Keratinocyte (primary cell): ENCODE measurements at regions not wholly inside any gene's neighbourhood (a gene's known extent, or its start where the extent isn't known, plus 50 kb on each side); places are given as distances from the start of the nearest gene placed in this dataset.

Experiments used
- DNase-seq: peaks from one replicate; pipeline ENCODE4 v3.0.0-alpha.2; 2011; ENCODE audit warnings: low read depth, missing footprints, low spot score
- FAIRE-seq: peaks from 2 replicates; lab custom pipeline; 2011; peaks lifted over from hg19 to GRCh38; lab: Jason Lieb, UNC
- H2AFZ ChIP-seq: 2 replicates; pipeline ENCODE4 v1.6.0; 2012; ENCODE audit warnings: low read length, control low read depth, inconsistent platforms; ENCODE audit not compliant: control insufficient read depth
- H3K27ac ChIP-seq: 2 replicates; pipeline ENCODE4 v1.5.1; 2011; ENCODE audit warnings: low read length; ENCODE audit not compliant: control insufficient read depth, insufficient read depth
- H3K27me3 ChIP-seq: 3 replicates; pipeline ENCODE4 v1.6.0; 2011; ENCODE audit warnings: low read length; ENCODE audit not compliant: control insufficient read depth, insufficient read depth; ENCODE audit errors: extremely low read depth
- H3K36me3 ChIP-seq, 2 experiments: 2 replicates in 1 of 2; 3 replicates in 1 of 2; pipeline ENCODE4 v1.5.1; 2011; ENCODE audit warnings: low read length in 2 of 2, mild to moderate bottlenecking in 1 of 2; ENCODE audit not compliant: control insufficient read depth in 2 of 2, insufficient read depth in 2 of 2; ENCODE audit errors: extremely low read depth in 1 of 2
- H3K4me1 ChIP-seq: 3 replicates; pipeline ENCODE4 v1.5.1; 2011; ENCODE audit warnings: low read length; ENCODE audit not compliant: control insufficient read depth, insufficient read depth; ENCODE audit errors: extremely low read depth
- H3K4me2 ChIP-seq: 3 replicates; pipeline ENCODE4 v1.6.0; 2011; ENCODE audit warnings: low read depth, low read length; ENCODE audit not compliant: control insufficient read depth, insufficient read depth; ENCODE audit errors: extremely low read depth
- H3K4me3 ChIP-seq, 3 experiments: fragments of 200-600 bp in 1 of 3; sonication (generic) in 1 of 3; 2 replicates in 2 of 3; 3 replicates in 1 of 3; pipeline ENCODE4 v1.5.1; 2011 to 2016; ENCODE audit warnings: low read length in 3 of 3, mild to moderate bottlenecking in 3 of 3, control low read depth in 2 of 3, inconsistent platforms in 1 of 3, low read depth in 1 of 3, mixed read lengths in 1 of 3, mixed run types in 1 of 3, moderate library complexity in 1 of 3; ENCODE audit not compliant: control insufficient read depth in 2 of 3, insufficient read depth in 2 of 3; ENCODE audit errors: extremely low read depth in 1 of 3
- H3K79me2 ChIP-seq: 2 replicates; pipeline ENCODE4 v1.6.0; 2012; ENCODE audit warnings: low read length; ENCODE audit not compliant: control insufficient read depth, insufficient read depth
- H3K9ac ChIP-seq: 3 replicates; pipeline ENCODE4 v1.6.0; 2011; ENCODE audit warnings: low read length; ENCODE audit not compliant: control insufficient read depth, insufficient read depth; ENCODE audit errors: extremely low read depth
- H3K9me1 ChIP-seq: 3 replicates; pipeline ENCODE4 v1.6.0; 2011; ENCODE audit warnings: low read length; ENCODE audit not compliant: control insufficient read depth, insufficient read depth; ENCODE audit errors: extremely low read depth
- H3K9me3 ChIP-seq: 2 replicates; pipeline ENCODE4 v1.5.1; 2012; ENCODE audit warnings: low read depth, low read length; ENCODE audit not compliant: control insufficient read depth
- H4K20me1 ChIP-seq: 3 replicates; pipeline ENCODE4 v1.6.0; 2011; ENCODE audit warnings: low read length; ENCODE audit not compliant: control insufficient read depth, insufficient read depth; ENCODE audit errors: extremely low read depth
- EZH2 ChIP-seq: IDR thresholded peaks from one replicate; pipeline ENCODE4 v1.6.1; 2012; ENCODE audit warnings: inconsistent platforms, mild to moderate bottlenecking, low read length, moderate library complexity
- dilution Hi-C: fragments of 300-500 bp; cut with MboI; formaldehyde crosslinking; loops from one replicate; pipeline ENCODE4 v1.7.0; 2020; ENCODE audit warnings: low sequenced_read_pairs; ENCODE audit not compliant: extremely low pct_ligation_motif_present
- TF ChIP-seq, protein P1 (sequence below), 3 experiments: IDR thresholded peaks in 1 of 3; conservative IDR thresholded peaks in 1 of 3; optimal IDR thresholded peaks in 1 of 3; 2 replicates in 2 of 3; 3 replicates in 1 of 3; pipeline versions ENCODE3 to v1.5.1; 2011; ENCODE audit warnings: low read length in 3 of 3, mild to moderate bottlenecking in 3 of 3, moderate library complexity in 2 of 3, control low read depth in 1 of 3, inconsistent platforms in 1 of 3; ENCODE audit not compliant: insufficient read depth in 2 of 3; ENCODE audit errors: extremely low read depth in 1 of 3

DNA sequence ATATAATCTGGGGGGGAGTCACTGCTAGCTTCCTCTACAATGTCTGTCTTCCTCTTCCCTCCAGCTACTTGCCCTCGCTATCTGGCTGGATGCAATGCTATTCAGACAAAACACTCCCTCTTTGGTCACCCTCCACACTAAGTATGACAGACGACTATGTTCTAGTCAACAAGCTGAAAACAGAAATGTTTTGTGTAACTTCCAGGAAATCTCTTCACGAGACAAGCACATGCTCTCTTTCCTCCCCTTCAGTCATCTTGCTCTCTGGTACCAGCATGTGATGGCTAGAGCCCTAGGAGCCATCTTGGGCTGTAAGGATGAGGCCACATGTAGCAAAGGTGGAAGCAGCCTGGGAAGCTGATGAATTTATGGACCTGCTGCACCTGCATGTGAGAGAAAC is 151.3 kb downstream of the ARRDC4 start:
- Histone ChIP-seq H3K27me3 (no peaks in the 10 kb centered on the region), H3K27ac (no peak overlapping the region), H2AFZ (no peak overlapping the region), H3K4me1 (no peaks in the 10 kb centered on the region), H3K79me2 (no peaks in the 10 kb centered on the region), H3K36me3 (no peaks in the 10 kb centered on the region), H3K9ac (no peak overlapping the region), H3K9me1 (no peaks in the 10 kb centered on the region), H3K9me3 (no peaks in the 10 kb centered on the region), H4K20me1 (no peaks in the 10 kb centered on the region), H3K4me3 (no peak overlapping the region), H3K4me2 (no peak overlapping the region)
- dilution Hi-C loops = no loop called here
- DNase-seq (no peak), FAIRE-seq (no peak)
- no peak for TF ChIP-seq EZH2
- TF ChIP-seq, protein P1, sequence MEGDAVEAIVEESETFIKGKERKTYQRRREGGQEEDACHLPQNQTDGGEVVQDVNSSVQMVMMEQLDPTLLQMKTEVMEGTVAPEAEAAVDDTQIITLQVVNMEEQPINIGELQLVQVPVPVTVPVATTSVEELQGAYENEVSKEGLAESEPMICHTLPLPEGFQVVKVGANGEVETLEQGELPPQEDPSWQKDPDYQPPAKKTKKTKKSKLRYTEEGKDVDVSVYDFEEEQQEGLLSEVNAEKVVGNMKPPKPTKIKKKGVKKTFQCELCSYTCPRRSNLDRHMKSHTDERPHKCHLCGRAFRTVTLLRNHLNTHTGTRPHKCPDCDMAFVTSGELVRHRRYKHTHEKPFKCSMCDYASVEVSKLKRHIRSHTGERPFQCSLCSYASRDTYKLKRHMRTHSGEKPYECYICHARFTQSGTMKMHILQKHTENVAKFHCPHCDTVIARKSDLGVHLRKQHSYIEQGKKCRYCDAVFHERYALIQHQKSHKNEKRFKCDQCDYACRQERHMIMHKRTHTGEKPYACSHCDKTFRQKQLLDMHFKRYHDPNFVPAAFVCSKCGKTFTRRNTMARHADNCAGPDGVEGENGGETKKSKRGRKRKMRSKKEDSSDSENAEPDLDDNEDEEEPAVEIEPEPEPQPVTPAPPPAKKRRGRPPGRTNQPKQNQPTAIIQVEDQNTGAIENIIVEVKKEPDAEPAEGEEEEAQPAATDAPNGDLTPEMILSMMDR (optimal IDR thresholded peaks at IDR 0.05 in 1 of 3, IDR thresholded peaks at IDR 0.05 in 1 of 3, conservative IDR thresholded peaks at IDR 0.05 in 1 of 3; ENCODE audit: extremely low read depth in 1 of 3, insufficient read depth in 2 of 3, low read length in 3 of 3) = no peak

DNA sequence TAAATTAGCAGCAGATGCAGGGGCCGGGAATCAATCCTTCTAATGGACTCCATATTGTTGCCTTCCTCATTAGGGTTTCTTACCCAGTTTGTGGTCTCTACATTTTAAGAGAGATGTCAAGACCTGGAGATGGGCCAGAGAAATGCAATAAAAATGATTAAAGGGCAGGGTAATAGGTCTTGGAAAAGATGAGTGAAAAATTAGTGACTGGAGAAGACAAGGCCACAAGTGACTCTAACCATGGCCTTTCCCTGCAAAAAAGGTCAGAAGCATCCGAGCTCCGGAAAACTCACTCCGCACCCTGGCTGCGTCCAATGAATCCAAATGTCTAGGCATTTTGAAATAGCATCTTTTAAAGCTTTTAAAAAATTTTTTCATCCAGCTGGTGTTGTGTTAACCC is 152.8 kb downstream of the ARRDC4 start:
- no peak overlapping the region for H2AFZ ChIP-seq
- H3K27me3 ChIP-seq = no peaks in the 10 kb centered on the region
- H3K36me3 ChIP-seq = no peaks in the 10 kb centered on the region
- H3K9me3 ChIP-seq = no peaks in the 10 kb centered on the region
- H3K27ac ChIP-seq = no peak overlapping the region
- H3K79me2 ChIP-seq = no peaks in the 10 kb centered on the region
- no peak overlapping the region for H3K9ac ChIP-seq
- FAIRE-seq (no peak), DNase-seq (no peak)
- TF ChIP-seq, protein P1 (optimal IDR thresholded peaks at IDR 0.05 in 1 of 3, IDR thresholded peaks at IDR 0.05 in 1 of 3, conservative IDR thresholded peaks at IDR 0.05 in 1 of 3; ENCODE audit: extremely low read depth in 1 of 3, insufficient read depth in 2 of 3, low read length in 3 of 3) = no peak
- TF ChIP-seq EZH2 = no peak
- dilution Hi-C loops = no loop called here
- no peaks in the 10 kb centered on the region for H3K4me1 ChIP-seq
- no peaks in the 10 kb centered on the region for H3K9me1 ChIP-seq
- no peak overlapping the region for H3K4me3 ChIP-seq
- H3K4me2 ChIP-seq = no peak overlapping the region
- H4K20me1 ChIP-seq = no peaks in the 10 kb centered on the region
